Stimulated activated CD8-positive, alpha-beta memory T cell treated with anti-CD3 and anti-CD28 coated beads, Interleukin-15, amount 100 ng/mL, for 48 hours (primary cell): ENCODE measurements at regions not wholly inside any gene's neighbourhood (a gene's known extent, or its start where the extent isn't known, plus 50 kb on each side); places are given as distances from the start of the nearest gene placed in this dataset.
"Not testable (repeated sequence)": the region's sequence is repeated elsewhere in the genome, so short reads cannot be mapped to it uniquely, and the experiment has no call there.

Experiments used
- DNase-seq, 2 donors: peaks; one replicate each; pipeline ENCODE4 v3.0.0-alpha.2; 2020; ENCODE audit warnings: low read depth in 2 of 2

DNA sequence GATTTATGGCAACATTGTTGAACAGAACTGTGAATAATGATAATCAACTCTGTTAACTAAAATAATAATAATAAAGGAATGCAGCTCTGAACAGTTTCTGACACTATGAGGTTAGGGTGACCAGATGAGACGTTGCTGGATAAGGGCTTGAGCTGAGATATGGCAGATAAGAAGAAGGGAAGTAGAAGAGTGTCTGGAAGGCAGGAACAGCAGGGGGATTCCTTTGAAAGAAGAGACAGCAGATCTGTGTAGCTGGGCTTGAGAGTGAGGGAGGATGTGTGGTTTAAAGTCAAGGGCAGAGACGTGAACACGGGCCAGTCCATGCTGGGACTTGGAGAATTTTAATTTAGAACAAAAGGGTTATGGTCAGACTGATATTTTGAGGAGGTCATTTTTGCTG is 273.1 kb upstream of the SLC14A2 start:
- no peak for DNase-seq

DNA sequence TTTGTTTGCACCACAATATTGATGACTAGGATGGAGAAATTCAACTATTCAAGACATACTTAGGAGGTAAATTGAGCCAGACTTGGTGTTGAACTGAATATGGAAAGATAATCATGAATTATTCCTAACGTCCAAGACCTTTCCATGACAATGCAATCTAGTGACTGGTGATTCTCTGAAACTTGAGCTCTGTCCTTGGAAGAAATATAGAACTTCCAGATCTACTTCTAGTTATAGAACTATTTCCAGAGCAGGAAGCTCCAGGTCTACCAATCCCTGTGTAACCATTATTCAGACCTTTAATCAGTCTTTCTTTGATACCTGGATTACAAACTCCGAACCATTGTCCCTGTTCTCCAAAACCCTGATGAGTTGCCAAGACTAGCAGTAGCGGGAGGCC is 272.6 kb upstream of the SLC14A2 start:
- DNase-seq: no peak

DNA sequence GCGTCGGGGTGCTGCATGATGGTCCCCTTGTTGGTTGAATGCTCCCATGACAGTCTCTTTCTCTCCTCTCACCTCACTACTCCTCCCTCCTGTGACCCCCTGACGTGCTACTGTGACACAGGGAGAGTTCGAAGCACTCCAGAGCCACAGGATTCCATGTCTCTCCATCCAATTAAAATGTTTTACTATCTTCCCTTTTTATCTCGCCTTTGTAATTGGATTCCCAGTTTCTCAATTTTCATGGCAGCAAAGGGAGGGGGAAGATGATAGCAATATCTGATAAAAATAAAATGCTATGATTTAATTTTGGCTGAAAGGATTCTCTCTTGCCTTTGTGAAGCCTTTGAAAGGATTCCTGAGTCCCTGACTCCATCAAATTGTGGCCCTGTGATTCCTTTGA is 271.9 kb upstream of the SLC14A2 start:
- no peak for DNase-seq

DNA sequence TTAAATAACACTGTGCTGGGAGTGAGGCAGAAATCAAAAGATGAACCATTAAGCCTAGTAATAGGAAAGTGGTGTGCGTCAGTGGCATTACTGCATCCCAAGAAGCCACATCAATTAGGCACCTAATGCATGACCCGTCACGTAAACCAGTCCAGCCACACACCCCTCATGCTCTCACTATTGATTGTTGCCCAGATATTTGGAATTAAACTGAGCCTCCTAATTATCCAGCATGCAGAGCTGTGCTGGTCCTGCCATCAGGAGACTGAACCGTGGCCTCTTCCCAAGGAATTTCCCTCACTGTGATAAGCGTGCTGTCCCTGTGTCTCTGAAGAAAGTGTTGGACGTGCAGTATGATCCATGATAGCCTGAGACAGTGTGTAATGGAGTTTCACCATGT is 270.6 kb upstream of the SLC14A2 start:
- DNase-seq: not testable (repeated sequence)

DNA sequence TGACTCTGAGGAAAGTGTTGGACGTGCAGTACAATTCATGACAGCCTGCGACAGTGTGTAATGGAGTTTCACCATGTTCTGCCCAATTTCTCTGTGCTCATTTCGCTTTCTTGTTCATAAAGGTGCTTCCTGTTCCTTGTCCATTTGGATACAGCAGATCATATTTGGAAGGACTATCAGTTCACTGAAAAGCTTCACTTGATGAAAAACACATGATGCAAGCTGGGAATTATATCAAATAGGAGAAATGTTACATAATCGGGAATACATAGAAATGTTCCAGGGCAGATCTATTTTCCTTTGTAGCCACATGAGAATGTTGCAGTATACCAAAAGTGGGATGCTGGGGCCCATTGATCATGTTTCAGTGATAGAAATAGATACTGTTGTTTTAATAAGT is 266.3 kb upstream of the SLC14A2 start:
- DNase-seq: no peak

DNA sequence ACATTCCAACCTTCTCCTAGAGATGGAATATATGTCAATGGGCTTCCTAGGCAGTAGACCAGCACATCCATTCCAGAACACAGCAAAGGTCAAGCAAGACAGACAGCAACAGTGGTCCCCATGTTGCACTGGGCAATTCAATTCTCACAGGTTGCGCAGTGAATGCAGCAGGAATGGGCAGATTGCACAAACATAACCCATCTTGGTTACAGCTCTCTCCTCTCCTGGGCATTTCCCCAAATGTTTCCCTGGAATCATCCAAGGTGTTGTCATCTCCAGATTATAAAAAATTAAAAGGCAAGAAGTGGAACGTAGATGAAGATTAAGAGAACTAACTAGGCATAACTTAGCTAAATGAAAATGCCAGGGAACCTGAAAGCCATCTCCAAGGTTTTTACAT is 265.8 kb upstream of the SLC14A2 start:
- DNase-seq: no peak

DNA sequence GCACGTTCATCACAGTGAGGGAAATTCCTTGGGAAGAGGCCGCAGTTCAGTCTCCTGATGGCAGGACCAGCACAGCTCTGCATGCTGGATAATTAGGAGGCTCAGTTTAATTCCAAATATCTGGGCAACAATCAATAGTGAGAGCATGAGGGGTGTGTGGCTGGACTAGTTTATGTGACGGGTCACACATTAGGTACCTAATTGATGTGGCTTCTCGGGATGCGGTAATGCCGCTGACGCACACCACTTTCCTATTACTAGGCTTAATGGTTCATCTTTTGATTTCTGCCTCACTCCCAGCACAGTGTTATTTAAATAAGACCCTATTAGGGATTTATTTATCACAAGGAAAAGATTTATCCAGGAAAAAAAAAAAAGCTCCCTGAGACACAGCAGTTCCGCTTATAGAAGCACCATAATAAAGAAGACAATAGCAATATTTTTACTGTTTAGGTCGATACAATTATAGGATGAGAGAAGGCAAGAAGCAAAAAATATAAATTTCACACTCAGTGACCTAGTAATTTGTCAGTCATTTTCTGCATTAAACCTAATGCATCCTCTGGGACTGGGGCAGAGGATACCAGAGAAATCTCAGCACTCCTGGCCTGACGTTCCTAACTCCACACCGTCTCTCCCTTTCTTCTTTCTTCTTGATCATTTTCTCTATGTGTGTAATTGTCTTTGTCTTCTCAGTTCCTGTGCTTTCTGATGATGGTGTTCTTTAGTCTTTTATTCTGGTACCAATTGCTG is 264.7 kb upstream of the SLC14A2 start:
- DNase-seq: no peak

DNA sequence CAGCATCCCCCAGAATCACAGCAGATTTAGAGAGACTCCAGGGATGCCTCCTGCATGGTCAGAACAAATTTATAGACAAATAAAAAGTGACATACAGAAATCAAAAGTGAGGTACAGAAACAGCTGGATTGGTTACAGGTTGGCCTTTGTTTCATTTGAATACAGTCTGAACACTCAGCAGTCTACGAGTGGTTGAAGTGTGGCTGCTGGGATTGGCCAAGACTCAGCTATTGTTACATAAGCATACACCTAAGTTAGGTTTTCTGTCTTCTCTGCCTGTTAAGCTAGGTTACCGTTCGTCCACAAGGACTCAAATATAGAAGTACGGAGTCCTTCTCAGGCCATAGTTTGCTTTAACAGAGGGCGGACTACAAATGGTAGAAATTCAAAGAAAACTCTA is 262.4 kb upstream of the SLC14A2 start:
- DNase-seq: no peak

DNA sequence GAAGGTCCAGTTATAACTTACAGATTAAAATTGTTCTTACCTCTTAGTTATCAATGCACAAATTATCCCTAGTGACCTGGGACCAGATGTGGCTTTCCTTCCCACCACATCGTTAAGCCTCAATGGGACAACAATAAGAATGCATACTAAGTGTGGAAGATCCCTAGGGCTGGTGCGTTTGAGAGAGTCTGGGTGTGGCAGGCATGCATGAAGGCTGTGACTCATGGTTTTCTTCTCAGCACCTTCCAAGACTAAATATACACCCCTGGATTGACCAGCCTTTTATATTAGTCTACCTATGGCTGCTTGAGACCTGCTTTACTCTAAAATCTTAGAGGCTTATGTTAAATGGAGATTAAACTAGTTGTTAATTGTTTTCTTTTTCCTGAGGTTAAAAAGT is 261.7 kb upstream of the SLC14A2 start:
- DNase-seq: no peak

DNA sequence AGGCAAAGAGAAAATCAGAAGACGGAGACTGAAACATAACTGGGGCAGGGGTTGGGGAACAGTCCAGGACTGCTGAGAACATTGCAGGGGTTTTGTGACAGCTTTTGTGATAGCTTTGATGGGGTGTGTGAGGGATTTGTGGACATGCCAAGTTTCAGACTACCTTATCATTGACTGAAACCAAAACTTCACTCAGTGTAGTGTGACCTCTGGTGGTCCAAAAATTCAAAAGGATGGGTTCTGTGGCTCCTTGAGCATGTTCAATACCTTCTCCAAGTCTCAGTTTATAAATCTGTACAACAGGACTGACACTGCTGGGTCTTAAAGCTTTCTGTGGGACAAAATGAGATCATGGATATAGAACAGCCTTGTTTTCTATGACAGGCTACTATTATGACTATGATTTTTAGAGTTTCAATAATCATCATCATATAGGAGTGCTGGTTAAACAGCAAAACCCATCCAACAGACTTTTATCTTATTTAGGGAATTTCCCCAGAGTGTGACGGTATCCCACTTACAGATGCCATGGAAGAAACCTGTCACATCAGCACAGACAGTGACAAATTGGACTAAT is 259.2 kb upstream of the SLC14A2 start:
- DNase-seq: no peak

DNA sequence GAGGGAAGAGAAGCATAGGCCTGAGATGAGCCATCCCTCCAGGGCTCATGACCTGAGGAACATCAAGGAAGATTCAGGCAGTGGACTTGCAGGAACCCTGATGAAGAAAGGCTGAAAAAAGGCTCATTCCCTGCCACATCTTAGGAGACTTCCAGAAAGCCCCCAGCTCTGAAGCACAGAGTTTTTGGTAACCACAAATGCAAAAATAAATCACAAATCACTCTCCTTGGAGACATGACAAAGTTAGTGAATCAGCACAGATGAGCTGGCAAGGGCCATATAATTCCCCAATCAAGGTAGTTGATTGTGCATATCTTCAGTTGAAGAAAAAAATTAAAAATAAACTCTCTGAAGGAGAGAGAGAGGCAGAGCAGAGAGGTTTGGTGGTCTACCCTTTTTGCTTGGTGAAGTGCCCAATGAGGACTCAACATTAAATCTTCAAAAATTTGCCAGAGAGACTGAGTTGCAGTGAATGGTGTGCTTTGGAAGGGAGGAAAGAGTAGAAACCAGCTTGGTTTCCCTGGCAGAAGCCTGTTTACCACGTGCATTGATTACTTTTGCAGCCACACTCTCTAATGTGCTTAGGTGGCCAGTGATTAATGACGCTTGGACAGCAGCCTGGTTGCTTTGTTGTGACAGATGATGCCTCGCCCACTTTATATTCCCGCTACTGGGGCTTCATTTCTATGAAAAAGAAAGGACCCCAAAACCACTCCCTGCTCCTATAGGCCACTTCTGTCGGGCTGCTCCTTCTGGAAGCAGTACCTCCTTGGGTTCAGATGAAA is 257.4 kb upstream of the SLC14A2 start:
- no peak for DNase-seq

DNA sequence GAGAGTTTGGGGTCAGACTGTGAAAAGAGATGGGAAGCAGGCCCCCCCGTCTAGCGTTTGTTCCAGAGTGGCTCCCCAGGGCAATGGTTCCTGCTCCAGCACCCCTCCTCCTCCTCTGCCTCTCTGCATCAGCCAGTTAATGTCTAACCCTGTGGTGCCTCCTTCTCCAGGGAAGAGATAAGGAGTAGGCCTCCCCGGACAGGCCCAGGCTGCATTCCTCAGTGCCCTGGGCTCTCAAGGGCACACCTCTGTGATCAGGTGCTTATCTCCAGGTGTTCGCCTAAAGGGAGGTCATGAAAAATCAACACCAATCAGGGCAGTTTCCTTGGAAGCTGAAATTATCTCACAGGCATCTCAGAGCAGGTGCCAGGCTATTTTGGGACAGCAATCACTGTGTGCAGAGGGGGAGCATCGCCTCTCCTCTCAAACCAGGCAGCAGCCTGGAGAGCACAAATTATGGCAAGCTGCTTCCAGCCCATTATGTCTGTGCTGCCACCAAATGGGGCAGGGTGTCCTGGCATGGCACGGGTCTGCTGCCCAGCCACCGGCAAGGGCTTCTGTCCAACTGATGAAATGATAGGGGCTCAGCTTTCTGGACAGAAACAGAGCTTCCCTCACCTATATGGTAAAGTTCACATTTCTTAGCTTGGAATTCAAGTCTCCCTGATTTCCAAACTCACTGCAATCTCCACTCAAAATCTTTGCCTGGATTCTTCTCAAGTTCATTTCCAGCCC is 255.8 kb upstream of the SLC14A2 start:
- no peak for DNase-seq

DNA sequence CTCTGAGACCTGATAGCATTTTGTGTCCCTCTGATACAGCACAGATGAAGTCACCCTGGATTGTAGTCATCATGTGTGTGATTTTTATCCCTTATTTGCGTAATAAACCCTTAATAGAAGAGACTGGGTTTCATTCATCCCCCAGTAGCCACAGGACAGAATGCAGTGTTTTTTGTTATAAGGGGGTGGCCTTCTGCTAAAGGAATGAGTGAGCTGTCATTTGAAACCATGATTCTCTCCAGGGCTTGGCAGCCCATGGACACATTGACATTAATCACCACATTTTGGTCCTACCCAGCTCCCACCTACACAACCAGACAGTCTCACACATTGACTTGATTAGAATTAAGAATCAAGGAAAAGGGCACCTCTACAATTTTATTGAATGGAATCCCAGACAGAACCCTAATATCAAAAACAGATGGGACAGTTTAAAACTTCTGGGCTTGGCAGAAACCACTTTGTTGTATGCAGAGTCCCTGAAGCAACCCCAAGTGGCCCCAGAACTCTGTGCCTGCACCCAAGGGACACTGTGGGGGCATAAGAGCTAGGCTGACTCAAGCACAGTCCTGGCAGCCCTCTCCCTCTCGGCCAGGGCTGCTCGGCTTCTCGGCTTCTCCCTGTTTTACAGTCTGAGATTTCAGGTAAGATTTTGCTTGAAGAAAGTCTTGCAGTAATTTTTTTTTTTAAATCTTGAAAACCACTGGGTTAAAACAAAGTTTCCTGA is 254.0 kb upstream of the SLC14A2 start:
- DNase-seq: no peak

DNA sequence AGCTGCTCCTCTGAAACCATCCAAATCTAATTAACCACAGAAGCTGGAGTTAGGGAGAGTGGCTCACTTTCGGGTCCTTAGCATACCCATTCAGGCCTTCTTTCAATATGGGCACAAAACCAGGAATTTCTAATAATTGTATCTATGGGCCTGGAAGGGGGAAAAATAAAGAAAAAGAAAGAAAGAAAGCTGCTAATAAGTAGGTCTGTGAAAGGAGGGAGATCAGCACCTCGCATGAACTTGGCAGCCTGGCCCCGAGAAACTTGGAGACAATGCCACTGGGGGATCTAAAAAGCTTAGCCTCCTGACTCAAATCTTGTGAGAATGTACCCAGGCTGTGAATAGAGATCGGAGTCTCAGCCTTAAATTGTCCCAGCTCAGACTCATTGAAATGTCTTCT is 252.1 kb upstream of the SLC14A2 start:
- no peak for DNase-seq

DNA sequence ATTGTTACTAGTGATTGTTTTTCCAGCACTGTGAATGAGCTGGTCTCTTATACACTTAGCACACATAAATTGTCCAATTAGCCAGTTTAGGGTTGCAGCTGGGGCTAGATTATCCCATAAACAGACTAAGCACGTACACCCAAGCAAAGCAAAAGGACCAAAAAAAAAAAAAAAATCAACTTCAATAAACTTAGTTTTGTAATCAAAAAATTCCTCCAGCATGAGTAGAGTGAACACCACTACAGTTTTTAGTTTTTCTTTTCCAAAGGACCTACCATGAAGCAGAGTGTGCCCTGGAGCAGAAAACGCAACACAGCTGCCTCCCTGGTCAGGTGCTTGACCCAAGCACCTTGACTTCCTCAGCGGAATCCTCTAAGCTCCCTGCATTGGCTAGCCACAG is 249.4 kb upstream of the SLC14A2 start:
- DNase-seq: no peak

DNA sequence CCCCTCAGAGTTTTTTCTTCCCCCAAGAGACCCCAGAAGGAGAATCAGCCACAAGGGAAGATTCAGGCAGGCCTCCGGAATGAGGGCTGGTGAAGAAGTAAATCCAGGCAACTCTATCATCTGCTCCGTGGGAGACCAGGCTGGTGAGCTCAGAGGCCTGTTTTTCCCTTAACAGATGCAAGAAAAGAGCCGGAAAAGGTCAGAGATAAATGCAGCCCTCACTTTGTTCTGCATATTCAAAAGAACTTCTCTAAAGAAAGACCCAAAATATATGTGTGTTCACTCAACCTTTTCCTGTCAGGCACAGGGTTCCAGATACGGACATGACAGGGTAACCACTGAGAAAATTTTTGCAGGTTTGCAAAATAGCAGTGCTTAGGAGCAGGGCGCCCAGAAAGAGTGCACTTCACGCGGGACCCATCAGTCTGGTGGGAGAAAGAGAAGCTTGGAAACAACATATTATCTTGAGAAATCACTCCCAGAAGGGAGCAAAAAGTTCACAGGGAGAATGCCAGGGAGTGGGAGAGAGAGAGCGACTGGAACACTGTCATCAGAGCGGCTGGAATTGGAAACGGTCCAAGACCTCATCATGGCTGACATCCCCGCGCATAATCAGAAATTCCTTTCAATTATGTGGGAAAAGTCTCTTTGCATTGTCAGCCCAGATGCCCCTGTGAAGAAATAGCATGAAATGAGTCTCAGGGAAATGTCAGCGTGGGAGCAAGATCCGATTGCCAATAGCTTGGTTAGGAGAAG is 244.8 kb upstream of the SLC14A2 start:
- DNase-seq: no peak

DNA sequence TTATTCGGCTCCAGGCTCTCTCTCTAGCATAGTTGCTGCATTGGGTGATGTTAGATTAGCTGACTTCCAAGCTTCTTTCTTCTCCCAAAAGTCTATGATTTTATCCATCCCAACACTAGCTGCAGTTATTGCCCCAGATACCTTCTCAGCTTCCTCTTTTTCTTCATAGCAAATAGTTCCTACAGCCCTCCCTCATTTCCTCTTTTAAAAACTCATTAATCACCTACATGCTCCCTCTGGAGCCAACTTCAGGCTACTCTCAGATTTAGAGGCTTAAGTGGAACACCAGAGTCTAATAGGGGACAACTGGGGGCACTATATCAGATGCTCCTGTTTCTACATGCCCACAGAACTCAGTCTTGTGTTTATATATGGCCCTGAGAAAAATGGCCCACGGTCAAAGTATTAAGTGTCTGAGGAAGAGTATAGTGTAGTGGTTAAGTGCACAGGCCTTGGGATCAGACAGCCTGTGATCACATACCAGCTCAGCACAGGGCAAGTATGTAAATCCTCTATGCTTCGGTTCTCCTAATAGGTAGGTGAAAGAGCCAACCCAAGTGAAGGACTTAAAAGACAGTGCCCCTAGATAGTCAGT is 241.9 kb upstream of the SLC14A2 start:
- DNase-seq: no peak

DNA sequence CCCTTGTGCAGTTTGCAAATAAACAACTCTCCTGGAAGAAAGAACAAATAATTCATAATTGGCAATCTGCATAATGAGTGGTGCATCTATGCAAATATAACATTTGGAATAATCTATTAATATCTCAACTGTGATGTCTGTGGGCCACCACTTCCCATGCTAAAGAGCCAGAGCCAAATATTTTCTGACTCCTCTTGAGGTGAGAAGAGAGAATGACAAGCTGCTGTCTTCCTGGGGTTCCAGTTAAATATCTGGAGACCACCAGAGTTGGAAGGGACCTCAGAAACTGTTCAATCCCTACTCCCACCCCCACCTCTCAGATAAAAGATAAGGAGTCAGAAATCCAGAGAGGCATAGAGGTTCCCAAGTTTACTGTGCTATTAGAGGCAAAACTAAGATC is 241.0 kb upstream of the SLC14A2 start:
- no peak for DNase-seq

DNA sequence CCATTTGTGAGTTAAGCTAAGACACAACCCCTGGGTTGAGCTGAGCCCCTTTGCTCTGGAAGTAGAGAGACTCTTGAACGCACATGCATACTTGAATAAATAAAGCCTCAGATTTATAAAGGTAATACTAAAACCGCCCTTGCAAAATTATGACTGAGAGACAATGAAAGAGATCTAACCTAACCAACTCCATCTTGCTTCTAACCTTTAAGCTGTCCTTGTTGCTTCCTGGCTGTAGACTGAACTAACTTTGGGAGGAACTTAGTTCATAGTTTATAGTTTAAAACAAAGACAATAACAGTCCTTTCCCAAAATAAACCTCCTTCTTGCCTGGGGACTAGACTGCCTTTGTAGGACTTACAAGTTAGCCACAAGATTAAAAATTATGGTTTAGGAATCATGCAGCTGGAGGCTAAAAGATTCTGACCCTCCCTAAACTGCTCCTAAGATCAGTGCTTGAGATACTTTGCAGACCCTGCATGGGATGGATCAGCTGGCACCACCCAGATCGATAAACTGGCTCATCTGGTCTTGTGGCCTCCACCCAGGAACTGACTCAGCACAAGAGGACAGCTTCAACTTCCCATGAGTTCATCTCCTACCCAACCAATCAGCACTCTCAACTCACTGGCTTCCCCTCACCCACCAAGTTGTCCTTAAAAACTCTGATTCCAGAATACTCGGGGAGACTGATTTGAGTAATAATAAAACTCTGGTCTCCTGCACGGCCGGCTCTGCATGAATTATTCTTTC is 240.2 kb upstream of the SLC14A2 start:
- DNase-seq: no peak

DNA sequence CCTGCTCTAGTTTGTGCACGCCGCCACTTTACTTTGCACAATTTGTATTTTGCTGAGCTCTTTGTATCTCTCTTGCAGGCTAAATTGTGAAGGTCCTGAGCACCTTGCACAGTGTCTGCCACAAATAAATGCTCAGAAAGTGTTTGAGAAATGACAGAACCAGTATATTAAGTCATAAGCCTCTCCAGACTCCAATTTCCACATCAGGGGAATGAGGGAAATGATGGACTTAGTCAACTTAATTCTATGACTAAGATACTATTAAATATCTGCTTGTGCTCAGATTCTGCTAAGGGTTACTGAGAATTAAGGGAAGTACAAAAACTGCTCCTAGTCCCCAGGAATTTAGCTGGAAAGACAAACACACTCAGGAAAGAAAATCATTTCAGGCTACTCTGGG is 239.1 kb upstream of the SLC14A2 start:
- DNase-seq: no peak
